HCT116 (cell line): ENCODE measurements at regions not wholly inside any gene's neighbourhood (a gene's known extent, or its start where the extent isn't known, plus 50 kb on each side); places are given as distances from the start of the nearest gene placed in this dataset.

Source experiments
- ATAC-seq: fragments of 200-7000 bp; cut with Tn5 transposase; 2 replicates; pipeline ENCODE4 v1.9.1; 2020; ENCODE audit warnings: mild to moderate bottlenecking, moderate library complexity
- BruUV-seq: library from RNA; stranded (reverse); fragments of 400-500 nt; replicated peaks from 2 replicates; lab custom pipeline; 2021; lab: Mats Ljungman, UMichigan
- CTCF ChIA-PET: fragments of 300-600 bp; sonication (Branson Sonifier 250); formaldehyde crosslinking; loops from one replicate; lab custom pipeline; 2021; ENCODE audit warnings: antibody characterized with exemption; lab: Charles Lee
- POLR2A ChIA-PET: fragments of 300-600, 350-600 bp; sonication (Branson Sonifier 250); formaldehyde crosslinking; loops from one replicate; lab custom pipeline; 2021; ENCODE audit warnings: antibody characterized with exemption; lab: Charles Lee
- RAD21 ChIA-PET, 2 experiments: fragments of 300-600 bp; sonication (Branson Sonifier 250); formaldehyde crosslinking; loops; one replicate each; lab custom pipeline; 2023; ENCODE audit warnings: low total read pairs in 2 of 2; ENCODE audit not compliant: uncharacterized antibody in 2 of 2, unreplicated experiment in 2 of 2, low non-redundant PET in 1 of 2; lab: Charles Lee
- DNase-seq: peaks from one replicate; pipeline ENCODE4 v3.0.0-alpha.2; 2010; ENCODE audit warnings: low read depth, low spot score
- H2AFZ ChIP-seq: fragments of 200-600 bp; shearing (Covaris generic), sonication (generic); 2 replicates; pipeline ENCODE4 v1.6.1; 2017; ENCODE audit warnings: low read depth, mixed run types, mixed read lengths, antibody characterized with exemption, low read length; ENCODE audit not compliant: poor library complexity, severe bottlenecking
- H3K27ac ChIP-seq: 2 replicates; pipeline ENCODE4 v1.5.1; 2012; ENCODE audit warnings: low read depth, low read length
- H3K27me3 ChIP-seq: fragments of 200-600 bp; sonication (generic); 2 replicates; pipeline ENCODE4 v1.6.1; 2016; ENCODE audit warnings: mixed run types, low read length, mixed read lengths; ENCODE audit not compliant: insufficient read depth
- H3K36me3 ChIP-seq, 2 experiments: fragments of 200-500 bp in 1 of 2; fragments of 200-600 bp in 1 of 2; sonication (Bioruptor generic) in 1 of 2; sonication (generic) in 1 of 2; 2 replicates each; pipeline versions ENCODE4 v1.5.1 to v1.6.1; 2014 to 2016; ENCODE audit warnings: low read length in 2 of 2, inconsistent platforms in 1 of 2, mixed read lengths in 1 of 2, mixed run types in 1 of 2; ENCODE audit not compliant: insufficient read depth in 2 of 2, control insufficient read depth in 1 of 2
- H3K4me1 ChIP-seq, 2 experiments: fragments of 200-600 bp in 1 of 2; sonication (generic) in 1 of 2; 2 replicates each; pipeline versions ENCODE4 v1.5.1 to v1.6.1; 2012 to 2017; ENCODE audit warnings: low read length in 2 of 2, inconsistent platforms in 1 of 2, mild to moderate bottlenecking in 1 of 2, mixed read lengths in 1 of 2, mixed run types in 1 of 2, moderate library complexity in 1 of 2; ENCODE audit not compliant: insufficient read depth in 2 of 2, control insufficient read depth in 1 of 2
- H3K4me2 ChIP-seq: fragments of 200-600 bp; sonication (generic); 2 replicates; pipeline ENCODE4 v1.6.1; 2017; ENCODE audit warnings: mixed run types, low read length, mixed read lengths
- H3K4me3 ChIP-seq, 2 experiments: fragments of 200-600 bp in 1 of 2; sonication (generic) in 1 of 2; replicated peaks in 1 of 2; 2 replicates each; pipeline ENCODE4 v1.5.1; 2011 to 2016; ENCODE audit warnings: low read length in 2 of 2, control low read depth in 1 of 2, low read depth in 1 of 2, mild to moderate bottlenecking in 1 of 2, mixed read lengths in 1 of 2, mixed run types in 1 of 2
- H3K79me2 ChIP-seq: fragments of 200-600 bp; sonication (generic); 2 replicates; pipeline ENCODE4 v1.6.1; 2017; ENCODE audit warnings: mild to moderate bottlenecking, mixed run types, low read length, moderate library complexity, mixed read lengths; ENCODE audit not compliant: insufficient read depth
- H3K9ac ChIP-seq: fragments of 200-600 bp; sonication (generic); 2 replicates; pipeline ENCODE4 v1.6.1; 2016; ENCODE audit warnings: low read length, mixed read lengths
- H3K9me2 ChIP-seq: fragments of 200-600 bp; sonication (generic), shearing (Covaris generic); 2 replicates; pipeline ENCODE4 v1.6.1; 2017; ENCODE audit warnings: mixed run types, mild to moderate bottlenecking, moderate library complexity; ENCODE audit not compliant: insufficient read depth
- H3K9me3 ChIP-seq, 2 experiments: fragments of 200-500 bp in 1 of 2; fragments of 200-600 bp in 1 of 2; sonication (Bioruptor generic) in 1 of 2; sonication (generic) in 1 of 2; 2 replicates each; pipeline ENCODE4 v1.6.1; 2014 to 2017; ENCODE audit warnings: low read length in 2 of 2, mixed read lengths in 2 of 2, inconsistent platforms in 1 of 2, low read depth in 1 of 2, mild to moderate bottlenecking in 1 of 2, mixed run types in 1 of 2, moderate library complexity in 1 of 2; ENCODE audit not compliant: control insufficient read depth in 1 of 2, insufficient read depth in 1 of 2
- H4K20me1 ChIP-seq: fragments of 200-600 bp; sonication (generic), shearing (Covaris generic); 2 replicates; pipeline ENCODE4 v1.6.1; 2017; ENCODE audit warnings: mixed run types, mild to moderate bottlenecking, moderate library complexity; ENCODE audit not compliant: insufficient read depth
- ATF3 ChIP-seq: IDR thresholded peaks from 2 replicates; pipeline ENCODE4 v1.6.1; 2012
- CBX3 ChIP-seq: IDR thresholded peaks from 2 replicates; pipeline ENCODE4 v1.6.1; 2012; ENCODE audit warnings: low read depth
- CEBPB ChIP-seq: IDR thresholded peaks from 2 replicates; pipeline ENCODE4 v1.6.1; 2012; ENCODE audit warnings: low read depth
- CTCF ChIP-seq, 3 experiments: fragments of 200-600 bp in 1 of 3; sonication (generic) in 1 of 3; IDR thresholded peaks in 2 of 3; conservative IDR thresholded peaks in 1 of 3; 2 replicates each; pipeline ENCODE4 v1.5.1; 2012 to 2017; ENCODE audit warnings: low read depth in 2 of 3, low read length in 2 of 3, antibody characterized with exemption in 1 of 3, borderline replicate concordance in 1 of 3, control low read depth in 1 of 3, mild to moderate bottlenecking in 1 of 3, mixed read lengths in 1 of 3, mixed run types in 1 of 3, moderate library complexity in 1 of 3; ENCODE audit not compliant: insufficient read depth in 1 of 3
- EGR1 ChIP-seq: IDR thresholded peaks from 2 replicates; pipeline ENCODE4 v1.6.1; 2012; ENCODE audit warnings: low read depth
- ELF1 ChIP-seq: IDR thresholded peaks from 2 replicates; pipeline ENCODE4 v1.6.1; 2012; ENCODE audit warnings: low read depth, borderline replicate concordance
- EZH2 ChIP-seq: fragments of 200-600 bp; sonication (generic); IDR thresholded peaks from 2 replicates; pipeline ENCODE4 v1.6.1; 2017; ENCODE audit warnings: antibody characterized with exemption, mixed run types
- EZH2phosphoT487 ChIP-seq: fragments of 200-600 bp; IDR thresholded peaks from 2 replicates; pipeline ENCODE4 v1.6.1; 2018; ENCODE audit warnings: antibody characterized with exemption, borderline replicate concordance
- FOSL1 ChIP-seq: IDR thresholded peaks from 2 replicates; pipeline ENCODE4 v1.6.1; 2012; ENCODE audit warnings: low read depth
- JUND ChIP-seq: IDR thresholded peaks from 2 replicates; pipeline ENCODE4 v1.6.1; 2012
- MAX ChIP-seq: IDR thresholded peaks from 2 replicates; pipeline ENCODE4 v1.6.1; 2012
- POLR2A ChIP-seq: IDR thresholded peaks from 2 replicates; pipeline ENCODE4 v1.7.0; 2011; ENCODE audit warnings: borderline replicate concordance; ENCODE audit not compliant: insufficient read depth, insufficient read length; ENCODE audit errors: extremely low read depth
- POLR2AphosphoS5 ChIP-seq: IDR thresholded peaks from 2 replicates; pipeline ENCODE4 v1.6.1; 2011; ENCODE audit warnings: mild to moderate bottlenecking, low read depth, low read length, moderate library complexity
- RAD21 ChIP-seq: IDR thresholded peaks from 2 replicates; pipeline ENCODE4 v1.6.1; 2012; ENCODE audit warnings: low read depth, mild to moderate bottlenecking
- REST ChIP-seq: IDR thresholded peaks from 2 replicates; pipeline ENCODE4 v1.6.1; 2012; ENCODE audit warnings: low read depth
- SIN3A ChIP-seq: IDR thresholded peaks from 2 replicates; pipeline ENCODE4 v1.6.1; 2012; ENCODE audit warnings: low read depth
- SP1 ChIP-seq: IDR thresholded peaks from 2 replicates; pipeline ENCODE4 v1.6.1; 2012; ENCODE audit warnings: low read depth
- SRF ChIP-seq: IDR thresholded peaks from 2 replicates; pipeline ENCODE4 v1.6.1; 2012; ENCODE audit warnings: low read depth
- TCF7L2 ChIP-seq: IDR thresholded peaks from 2 replicates; pipeline ENCODE4 v1.7.0; 2011; ENCODE audit warnings: borderline replicate concordance, inconsistent platforms; ENCODE audit not compliant: insufficient read depth, insufficient read length; ENCODE audit errors: extremely low read depth
- YY1 ChIP-seq: IDR thresholded peaks from 2 replicates; pipeline ENCODE4 v1.6.1; 2011; ENCODE audit warnings: low read length, low read depth, moderate library complexity, mild to moderate bottlenecking; ENCODE audit not compliant: insufficient replicate concordance; ENCODE audit errors: extremely low read depth
- intact Hi-C: fragments of 100-400 bp; cut with micrococcal nuclease; formaldehyde crosslinking; loops from 2 replicates; pipeline ENCODE4 v1.10.0; 2022

GRCh38 chr18:42222557-42222956 lies 267.5 kb downstream of the PIK3C3 start:
- Histone ChIP-seq H3K9me3 (peaks cover 0 to 5% of the 10 kb centered on the region in 2 experiments; a peak in 2 of 4 replicates), H3K36me3 (no peaks in the 10 kb centered on the region), H3K27ac (no peak overlapping the region), H3K79me2 (no peaks in the 10 kb centered on the region), H4K20me1 (no peaks in the 10 kb centered on the region), H3K9ac (no peak overlapping the region), H3K27me3 (no peaks in the 10 kb centered on the region), H3K9me2 (no peaks in the 10 kb centered on the region), H2AFZ (no peak overlapping the region), H3K4me1 (no peaks in the 10 kb centered on the region), H3K4me3 (no peak overlapping the region), H3K4me2 (no peak overlapping the region)
- TF ChIP-seq CBX3 = no peak
- no peak for TF ChIP-seq POLR2AphosphoS5
- no peak for TF ChIP-seq REST
- TF ChIP-seq ATF3 = no peak
- no peak for TF ChIP-seq EZH2
- no peak for TF ChIP-seq FOSL1
- no peak for TF ChIP-seq YY1
- no peak for TF ChIP-seq ELF1
- TF ChIP-seq SIN3A = no peak
- TF ChIP-seq CTCF (IDR thresholded peaks at IDR 0.05 in 2 of 3, conservative IDR thresholded peaks at IDR 0.05 in 1 of 3; ENCODE audit: borderline replicate concordance in 1 of 3, insufficient read depth in 1 of 3, low read depth in 2 of 3, low read length in 2 of 3) = no peak
- TF ChIP-seq MAX = no peak
- TF ChIP-seq TCF7L2 = no peak
- no peak for TF ChIP-seq RAD21
- no peak for TF ChIP-seq JUND
- no peak for TF ChIP-seq EGR1
- no peak for TF ChIP-seq EZH2phosphoT487
- TF ChIP-seq POLR2A = no peak
- TF ChIP-seq CEBPB = no peak
- no peak for TF ChIP-seq SP1
- no peak for TF ChIP-seq SRF
- ChIA-PET POLR2A (no interaction called here), RAD21 (no interaction called here), CTCF (no interaction called here)
- intact Hi-C loops = no loop called here
- no TSS peak for BruUV-seq
- ATAC-seq = no peak
- DNase-seq = no peak
